ENCODE measurements at regions not wholly inside any gene's neighbourhood (a gene's known extent, or its start where the extent isn't known, plus 50 kb on each side); places are given as distances from the start of the nearest gene placed in this dataset.

- peak in 2 of 3 donors; percentile 66 to 88 for DNase-seq
These were observed 60.1 kb upstream of the PLAC1 start for GRCh38 chrX:134718105-134718965.

GRCh38 chrX:134717698-134718097, 59.4 kb upstream of the PLAC1 start:
- DNase-seq: no peak

GRCh38 chrX:134716620-134717012, 58.3 kb upstream of the PLAC1 start:
- DNase-seq: no peak

GRCh38 chrX:134715930-134716619, 57.8 kb upstream of the PLAC1 start:
- no peak for DNase-seq

- DNase-seq: no peak
These were observed 56.4 kb upstream of the PLAC1 start for GRCh38 chrX:134714633-134715110.

GRCh38 chrX:134713618-134714107, 55.4 kb upstream of the PLAC1 start:
- no peak for DNase-seq

GRCh38 chrX:134712272-134712671, 54.0 kb upstream of the PLAC1 start:
- DNase-seq: no peak

GRCh38 chrX:134711135-134711921, 53.1 kb upstream of the PLAC1 start:
- DNase-seq: peak in 2 of 3 donors; percentile 58 to 81
